Pancreas (tissue), 10 donors: ENCODE measurements at regions not wholly inside any gene's neighbourhood (a gene's known extent, or its start where the extent isn't known, plus 50 kb on each side); places are given as distances from the start of the nearest gene placed in this dataset.

Experiments
- ATAC-seq, 4 donors: fragments of 200-7000 bp; cut with Tn5 transposase; one replicate each; pipeline versions ENCODE4 v1.8.0 to v1.9.1; 2020; ENCODE audit warnings: mild to moderate bottlenecking in 4 of 4, moderate library complexity in 4 of 4
- DNase-seq, 6 donors: peaks; one replicate each; pipeline ENCODE4 v3.0.0-alpha.2; 2020
- FAIRE-seq: peaks from 2 replicates; lab custom pipeline; 2012; peaks lifted over from hg19 to GRCh38; lab: Jason Lieb, UNC
- H3K27ac ChIP-seq, 4 donors: fragments of 200-600 bp; sonication (generic); 1 replicate in 3 of 4; 2 replicates in 1 of 4; pipeline versions ENCODE4 v1.5.0 to v1.8.0; 2020
- H3K27me3 ChIP-seq, 4 donors: fragments of 200-600 bp; one replicate each; pipeline ENCODE4 v1.8.0; 2021
- H3K36me3 ChIP-seq, 3 donors: fragments of 200-600 bp; sonication (generic) in 1 of 3; one replicate each; pipeline versions ENCODE4 v1.5.0 to v1.8.0; 2020 to 2021
- H3K4me1 ChIP-seq, 3 donors: fragments of 200-600 bp; one replicate each; pipeline ENCODE4 v1.8.0; 2021
- H3K4me3 ChIP-seq, 4 donors: fragments of 200-600 bp; sonication (generic) in 2 of 4; one replicate each; pipeline versions ENCODE4 v1.5.0 to v1.8.0; 2020 to 2021
- H3K9me3 ChIP-seq, 4 donors: fragments of 200-600 bp; one replicate each; pipeline ENCODE4 v1.8.0; 2021
- CTCF ChIP-seq, 4 donors: fragments of 200-600 bp; sonication (generic) in 3 of 4; IDR thresholded peaks; one replicate each; pipeline versions ENCODE4 v1.5.0 to v1.8.0; 2021; ENCODE audit warnings: antibody characterized with exemption in 4 of 4
- WGBS, 2 donors: extraction: QIAGEN DNeasy Blood & Tissue Kit; methylation state at CpG; one replicate each; pipeline ENCODE4 v1.1.7; 2013; 5-methylcytosine and 5-hydroxymethylcytosine counted together
- intact Hi-C, 3 donors: fragments of 100-400 bp; cut with DNase I; formaldehyde crosslinking; loops; one replicate each; pipeline versions ENCODE4 v1.11.1 to v1.14.2; 2022
- donor health status: healthy with polysubstance abuse.
- donor health status: DM: no; HTN: no; CAD: no; lungs with moderate emphysema.
- donor health status: DM: no; HTN: no; CAD: no.
- donor health status: control.
- donor health status: control.
- donor health status: Bipolar disorder and iron deficiency.
- donor health status: DM: yes; HTN: yes; CAD: no.
- donor health status: DM: no; HTN: no; CAD: no.
- donor health status: DM: no; HTN: no; CAD: no.
- donor health status: DM: yes; HTN: yes; CAD: no.

GRCh38 chr11:86158704-86159580 lies 85.6 kb upstream of the EED start:
- WGBS, 2 donors, result 78 to 87% methylated on average over 3 of the region's 3 CpGs
- H3K36me3 ChIP-seq, result no peaks in the 10 kb centered on the region
- intact Hi-C loops, result no loop called here
- FAIRE-seq (no peak), DNase-seq (no peak), ATAC-seq (no peak)
- H3K9me3 ChIP-seq, result no peaks in the 10 kb centered on the region
- H3K4me1 ChIP-seq, result peaks cover 0 to 7% (median 5%) of the 10 kb centered on the region in 3 donors
- no peak overlapping the region for H3K4me3 ChIP-seq
- H3K27me3 ChIP-seq, result no peaks in the 10 kb centered on the region
- H3K27ac ChIP-seq, result no peak overlapping the region
- no peak for TF ChIP-seq CTCF (IDR thresholded peaks at IDR 0.05)

DNA sequence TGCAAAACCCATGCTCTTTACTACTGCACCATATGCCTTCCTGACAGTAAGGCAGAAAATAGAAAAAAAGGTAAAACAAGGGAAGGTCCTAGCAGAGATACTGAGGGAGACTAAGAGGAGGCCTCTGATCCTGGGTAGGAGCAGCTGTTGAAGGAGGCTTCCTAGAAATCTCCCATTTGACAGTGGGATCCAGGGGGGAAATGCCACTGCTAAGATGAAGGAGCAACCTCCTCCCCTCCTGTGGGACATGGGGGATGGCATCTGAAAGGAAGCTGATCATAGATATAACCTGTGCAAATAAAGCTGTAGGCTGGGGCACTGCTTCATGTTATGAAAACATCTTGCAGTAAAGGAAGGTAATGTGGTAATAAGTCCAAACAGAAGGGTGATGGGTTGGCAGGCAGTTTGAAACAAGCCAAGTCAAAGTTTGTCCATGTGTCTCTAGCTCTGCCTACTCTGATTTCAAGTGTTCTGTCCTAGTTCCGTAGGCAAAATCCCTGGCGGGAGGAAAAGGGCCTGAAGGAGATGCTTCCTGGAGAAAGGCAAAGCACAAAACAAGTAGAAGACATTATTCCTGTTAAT lies 86.7 kb upstream of the EED start:
- 90 to 93% methylated on average over 2 of the region's 2 CpGs for WGBS, 2 donors
- FAIRE-seq, result no peak

DNA sequence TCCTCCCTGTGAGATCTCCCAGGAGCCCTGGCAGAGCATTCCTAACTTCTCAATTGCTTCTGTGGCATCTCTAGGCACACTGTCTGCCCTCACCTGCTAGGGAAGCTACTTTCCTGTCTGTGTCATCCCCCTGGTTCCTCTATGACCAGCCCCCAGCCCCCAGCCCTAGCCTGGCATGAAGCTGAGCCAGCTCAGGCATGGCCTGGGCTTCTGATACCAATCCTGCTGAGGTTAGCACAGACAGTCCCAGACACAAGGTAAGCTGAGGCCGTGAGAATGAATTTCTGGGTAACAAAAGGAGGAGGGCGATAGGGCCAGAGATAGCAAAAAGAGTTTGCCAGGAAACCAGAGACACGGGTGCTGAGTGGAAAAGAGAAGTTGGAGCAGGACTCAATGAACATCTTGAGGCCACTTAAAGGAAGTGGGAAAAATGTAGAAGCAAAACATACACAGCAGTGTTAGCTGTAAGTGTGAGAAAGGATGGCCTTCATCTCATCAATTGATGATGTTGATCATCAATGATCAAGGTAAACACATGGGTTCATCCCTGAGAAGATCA lies 87.6 kb upstream of the PICALM start:
- ATAC-seq (peak in 1 of 4 donors; percentile 16), FAIRE-seq (no peak), DNase-seq (no peak)
- Histone ChIP-seq H3K4me1 (peaks cover 0 to 10% (median 9%) of the 10 kb centered on the region in 3 donors), H3K27ac (no peak overlapping the region), H3K4me3 (no peak overlapping the region), H3K27me3 (no peaks in the 10 kb centered on the region), H3K36me3 (no peaks in the 10 kb centered on the region), H3K9me3 (no peaks in the 10 kb centered on the region)
- no peak for TF ChIP-seq CTCF (IDR thresholded peaks at IDR 0.05)
- intact Hi-C loops, result no loop called here
- WGBS, 2 donors, result 67 to 79% methylated on average over 3 of the region's 3 CpGs

More for the DNA sequence above, 86.7 kb upstream of the EED start:
- Histone ChIP-seq H3K4me3 (no peak overlapping the region), H3K9me3 (no peaks in the 10 kb centered on the region), H3K4me1 (peaks cover 0 to 7% (median 5%) of the 10 kb centered on the region in 3 donors), H3K27me3 (no peaks in the 10 kb centered on the region), H3K27ac (no peak overlapping the region), H3K36me3 (no peaks in the 10 kb centered on the region)
- ATAC-seq (no peak), DNase-seq (no peak)
- TF ChIP-seq CTCF (IDR thresholded peaks at IDR 0.05), result no peak
- intact Hi-C loops, result no loop called here

DNA sequence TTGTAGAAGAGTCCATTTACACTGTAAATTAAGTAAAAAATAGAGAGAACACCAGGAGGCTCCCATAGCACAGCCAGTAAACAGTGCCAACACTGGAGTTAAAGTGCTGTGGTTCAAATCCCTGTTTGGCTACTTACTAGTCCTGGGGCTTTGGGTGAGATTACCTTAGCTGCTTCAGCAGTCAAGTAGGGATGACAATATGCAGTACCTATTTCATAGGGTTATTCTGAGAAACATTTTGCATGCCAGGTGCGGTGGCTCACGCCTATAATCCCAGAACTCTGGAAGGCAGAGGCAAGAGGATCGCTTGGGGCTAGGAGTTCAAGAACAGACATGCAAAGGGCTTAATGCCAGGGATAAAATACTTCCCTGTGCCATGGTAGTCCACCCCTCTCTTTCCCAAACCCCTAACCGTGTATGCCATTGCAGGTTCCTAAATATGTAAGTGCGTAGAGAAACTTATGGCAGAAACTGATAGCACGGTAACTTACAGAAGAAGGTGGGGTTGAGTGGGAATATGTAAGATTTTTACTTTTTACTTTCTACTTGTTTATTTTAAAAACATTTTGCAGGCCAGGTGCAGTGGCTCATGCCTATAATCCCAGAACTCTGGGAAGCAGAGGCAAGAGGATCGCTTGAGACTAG lies 86.4 kb upstream of the PICALM start:
- H3K36me3 ChIP-seq, result no peaks in the 10 kb centered on the region
- H3K4me3 ChIP-seq, result no peak overlapping the region
- H3K9me3 ChIP-seq, result no peaks in the 10 kb centered on the region
- FAIRE-seq, result no peak
- no peaks in the 10 kb centered on the region for H3K27me3 ChIP-seq
- 89 to 93% methylated on average over 7 of the region's 7 CpGs for WGBS, 2 donors
- ATAC-seq, result no peak
- H3K4me1 ChIP-seq, result peaks cover 0 to 9% (median 4%) of the 10 kb centered on the region in 3 donors
- intact Hi-C loops, result no loop called here
- DNase-seq, result no peak
- TF ChIP-seq CTCF (IDR thresholded peaks at IDR 0.05), result no peak
- no peak overlapping the region for H3K27ac ChIP-seq
